Fibroblast of peridontal ligament (primary cell): ENCODE measurements at regions not wholly inside any gene's neighbourhood (a gene's known extent, or its start where the extent isn't known, plus 50 kb on each side); places are given as distances from the start of the nearest gene placed in this dataset.
"Not testable (repeated sequence)": the region's sequence is repeated elsewhere in the genome, so short reads cannot be mapped to it uniquely, and the experiment has no call there.

ENCODE experiments used
- DNase-seq: peaks from one replicate; pipeline ENCODE4 v3.0.0-alpha.2; 2010; ENCODE audit errors: extremely low read depth

DNA sequence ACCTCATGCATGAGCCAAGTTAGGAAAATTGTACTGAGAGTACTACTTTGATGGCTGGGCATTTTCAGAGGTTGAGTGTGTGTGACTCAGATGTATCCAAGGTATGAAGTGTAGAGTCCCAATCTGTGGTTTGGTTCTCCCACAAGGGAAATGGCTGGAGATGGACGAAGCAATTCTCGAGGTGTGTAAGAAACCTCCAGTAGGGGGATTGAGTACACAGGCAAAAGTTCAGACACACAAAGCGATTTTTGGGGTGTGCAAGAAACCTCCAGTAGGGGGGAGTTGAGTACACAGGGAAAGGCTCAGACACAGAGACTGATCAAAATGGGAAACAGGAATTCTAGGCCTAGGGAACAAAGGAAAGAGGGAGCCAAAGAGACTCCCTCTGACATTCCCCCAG is 1536.3 kb downstream of the FAM181B start:
- no peak for DNase-seq

DNA sequence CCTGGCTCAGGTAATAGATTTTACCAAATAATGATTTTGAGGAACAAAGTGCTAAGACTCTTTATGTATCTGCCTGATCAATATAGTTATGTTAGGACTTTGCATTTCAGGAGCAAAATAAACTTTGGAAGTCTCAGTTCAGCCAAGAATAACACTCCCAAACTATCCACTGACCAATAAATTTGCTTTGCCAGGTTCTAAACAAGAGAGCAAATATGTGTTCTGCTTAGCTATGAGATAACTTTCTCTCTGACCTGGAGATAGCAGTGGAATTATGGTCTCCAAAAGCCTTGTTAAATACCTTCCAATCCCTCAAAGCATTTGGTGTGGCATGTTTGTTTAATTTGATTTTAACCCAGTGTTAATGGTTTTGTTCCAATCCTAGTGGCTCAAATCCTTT is 1541.1 kb downstream of the FAM181B start:
- no peak for DNase-seq

DNA sequence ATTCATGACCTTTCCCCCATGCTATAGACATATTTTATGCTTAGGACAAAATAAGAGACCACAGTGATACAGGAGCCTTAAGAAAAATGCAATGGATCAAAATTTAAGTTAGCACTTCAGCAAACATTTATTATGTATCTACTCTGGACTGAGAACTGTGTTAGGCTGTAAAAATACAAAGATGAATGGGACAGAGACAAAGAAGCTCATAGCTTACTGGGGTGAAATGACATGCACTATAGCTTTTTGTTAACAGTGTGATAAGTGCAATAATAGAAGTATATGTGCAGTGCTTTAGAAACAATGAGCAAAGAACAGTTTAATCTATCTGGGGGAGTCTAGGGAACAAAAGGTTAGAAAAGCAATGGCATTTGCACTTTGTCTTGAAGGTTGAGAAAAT is 1543.1 kb downstream of the FAM181B start:
- DNase-seq, result no peak

DNA sequence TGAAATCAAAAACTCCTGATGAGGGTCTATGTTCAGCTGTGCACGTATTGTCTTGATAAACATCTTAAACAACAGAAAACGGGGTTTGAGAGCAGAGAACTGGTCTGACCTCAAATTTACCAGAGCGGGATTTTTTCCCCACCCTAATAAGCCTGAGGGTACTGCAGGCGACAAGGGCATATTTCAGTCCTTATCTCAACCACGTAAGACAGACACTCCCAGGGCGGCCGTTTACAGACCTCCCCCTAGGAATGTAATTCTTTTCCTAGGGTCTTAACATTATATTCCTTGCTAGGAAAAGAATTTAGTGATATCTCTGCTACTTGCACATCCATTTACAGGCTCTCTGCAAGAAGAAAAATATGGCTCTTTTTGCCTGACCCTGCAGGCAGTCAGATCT is 1546.6 kb downstream of the FAM181B start:
- DNase-seq, result not testable (repeated sequence)

DNA sequence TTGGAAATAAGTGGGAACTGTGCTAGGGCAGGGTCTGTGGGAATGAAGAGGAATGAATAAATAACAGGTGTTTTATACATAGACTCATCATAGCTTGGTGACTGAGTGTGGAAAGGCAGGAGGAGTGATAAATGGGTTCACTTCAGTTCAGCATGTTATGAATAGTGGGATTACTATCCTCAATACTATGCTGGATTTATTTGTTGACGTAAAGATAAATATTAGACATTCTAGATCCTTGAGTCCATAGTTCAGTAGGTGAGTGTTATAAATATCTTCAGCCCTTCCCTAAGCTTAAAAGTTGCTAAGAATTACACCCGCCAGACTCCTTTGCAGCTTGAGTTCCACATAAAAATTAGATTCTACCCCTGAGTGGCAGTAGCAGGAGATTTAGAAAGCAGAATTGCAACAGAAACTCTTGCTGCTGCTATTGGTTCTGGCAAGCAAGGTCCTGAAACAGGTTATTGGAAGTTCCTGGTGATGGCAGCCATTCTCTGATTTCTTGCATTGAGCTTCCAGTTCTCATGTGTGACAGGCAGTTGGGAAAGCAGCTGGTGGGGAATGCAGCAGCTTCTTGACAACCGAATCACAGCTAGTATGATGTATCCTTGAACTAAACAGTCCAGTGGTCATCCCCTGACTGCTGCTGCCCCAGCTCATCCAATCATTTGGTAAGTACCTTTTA is 1558.9 kb downstream of the FAM181B start:
- DNase-seq, result no peak

DNA sequence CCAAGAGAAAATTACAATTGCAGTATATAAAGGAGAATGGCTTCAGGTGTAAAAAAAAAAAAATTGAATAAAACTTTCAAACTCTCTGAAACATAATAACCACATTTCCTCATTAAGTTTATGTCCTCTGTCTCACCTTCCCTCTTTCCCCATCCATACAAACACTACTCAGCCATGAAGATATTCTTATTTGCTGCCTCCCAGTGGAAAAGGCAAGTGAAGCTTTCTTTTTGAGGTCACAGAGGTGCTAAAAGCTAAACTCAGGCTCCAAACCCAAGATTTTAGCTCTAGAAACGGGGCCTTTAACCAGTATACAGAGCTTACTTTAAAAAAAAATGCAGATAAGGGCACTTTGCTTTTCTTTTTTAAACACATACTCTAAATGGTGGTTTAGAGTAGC is 1568.5 kb downstream of the FAM181B start:
- no peak for DNase-seq

DNA sequence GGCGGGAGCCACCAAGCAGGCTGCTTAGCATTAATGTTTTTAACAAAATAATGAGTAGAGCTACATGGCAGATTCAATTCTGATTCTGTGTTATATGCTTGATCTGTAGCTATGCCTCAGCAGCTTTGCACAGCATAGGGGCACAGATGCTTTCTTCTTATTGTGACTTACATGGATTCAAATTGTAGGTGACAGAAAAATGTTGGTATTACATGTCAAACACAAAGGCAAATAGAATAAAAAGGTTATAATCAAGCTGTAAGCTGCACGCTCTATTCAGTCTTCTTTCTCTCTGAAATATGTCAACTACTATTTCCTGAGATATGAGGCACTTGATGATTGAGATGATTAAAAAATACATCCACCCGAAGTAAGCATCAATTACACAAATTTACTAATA is 1573.8 kb downstream of the FAM181B start:
- no peak for DNase-seq

DNA sequence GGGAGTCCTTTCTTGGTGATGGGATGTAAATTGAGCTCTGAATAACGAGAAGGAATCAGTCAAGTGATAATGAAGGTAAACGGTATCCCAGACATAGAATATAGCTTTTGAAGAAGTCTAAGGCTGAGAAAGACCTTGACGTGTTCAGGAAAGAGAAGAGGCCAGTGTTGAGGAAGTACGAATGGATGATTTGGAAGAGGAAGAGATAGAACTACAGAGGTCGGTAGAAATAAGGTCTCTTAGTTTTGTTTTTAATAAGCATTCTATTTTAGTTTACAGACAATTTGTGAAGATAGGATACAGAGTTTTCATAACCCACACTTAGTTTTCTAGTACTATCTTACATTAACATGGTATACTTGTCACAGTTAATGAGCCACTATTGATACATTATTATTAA is 1598.1 kb downstream of the FAM181B start:
- no peak for DNase-seq

DNA sequence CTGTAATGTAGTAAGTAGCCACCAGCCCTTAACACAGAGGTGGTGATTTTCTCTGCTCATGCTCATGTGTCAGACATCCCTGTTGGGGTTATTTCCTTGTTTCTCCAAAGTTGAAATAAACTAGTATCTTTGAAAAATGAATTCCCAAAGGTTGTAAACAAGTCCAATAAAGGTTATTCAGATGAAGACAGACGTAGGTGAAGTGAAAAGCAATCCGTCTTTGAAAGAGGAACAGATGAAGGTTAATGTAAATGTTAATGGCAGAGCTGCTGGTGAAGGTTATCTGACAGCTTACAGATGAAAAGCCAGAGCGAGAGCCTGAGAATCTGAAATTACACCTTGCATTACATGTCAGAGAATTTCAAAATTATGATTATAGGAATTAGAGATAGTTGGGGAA is 1604.0 kb downstream of the FAM181B start:
- no peak for DNase-seq

DNA sequence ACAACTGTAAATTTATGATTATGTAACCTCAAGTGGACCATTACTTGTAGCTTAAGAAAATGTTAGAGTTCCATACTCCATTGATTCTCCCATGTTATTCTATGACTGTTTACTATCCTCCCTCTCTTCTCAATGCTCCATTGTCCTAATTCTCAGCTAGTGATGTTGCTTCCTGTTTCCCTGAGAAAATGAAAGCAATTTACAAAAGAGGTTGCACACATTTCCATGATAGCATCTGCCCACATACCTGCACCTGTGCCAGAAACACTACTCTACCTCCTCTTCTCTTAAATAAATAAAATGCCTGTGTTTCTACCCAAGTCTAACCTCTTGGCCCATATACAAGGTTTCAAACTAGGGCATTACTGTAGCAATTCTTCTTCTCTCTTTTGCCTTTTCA is 1620.9 kb downstream of the FAM181B start:
- DNase-seq, result no peak

DNA sequence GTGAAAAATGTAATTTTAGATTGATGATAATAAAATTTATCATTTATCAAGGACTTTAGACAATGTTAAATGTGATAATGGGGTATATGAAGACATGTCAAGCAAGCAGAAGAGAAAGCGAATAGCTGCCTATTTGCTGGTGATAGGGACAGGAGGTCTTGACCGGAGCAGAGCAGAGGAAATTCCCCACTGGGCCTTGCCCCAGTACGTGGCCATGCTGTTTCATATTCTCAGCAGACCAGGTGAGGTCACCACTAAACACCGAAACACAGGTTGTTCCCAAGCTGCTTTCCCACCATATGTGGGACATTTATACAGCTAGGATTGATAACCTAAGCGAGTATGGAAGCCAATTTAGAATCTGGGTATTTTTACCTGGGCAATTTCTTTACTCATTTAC is 1629.6 kb downstream of the FAM181B start:
- DNase-seq, result no peak

DNA sequence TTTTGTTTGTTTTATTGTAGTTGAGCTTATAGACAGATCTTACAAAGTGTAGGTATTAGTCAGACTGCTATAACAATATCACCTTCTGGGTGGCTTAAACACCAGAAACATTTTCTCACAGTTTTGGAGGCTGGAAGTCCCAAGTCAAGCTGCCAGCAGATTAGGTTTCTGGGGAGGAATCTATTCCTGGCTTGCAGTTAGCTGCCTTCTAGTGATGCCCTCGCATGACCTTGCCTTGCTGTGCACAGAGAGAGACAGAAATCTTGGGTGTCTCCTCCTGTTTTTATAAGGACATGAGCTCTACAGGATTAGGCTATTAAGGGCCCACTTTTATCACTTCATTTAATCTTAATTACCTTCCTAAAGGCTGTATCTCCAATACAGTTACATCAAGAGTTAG is 1635.2 kb downstream of the FAM181B start:
- no peak for DNase-seq

DNA sequence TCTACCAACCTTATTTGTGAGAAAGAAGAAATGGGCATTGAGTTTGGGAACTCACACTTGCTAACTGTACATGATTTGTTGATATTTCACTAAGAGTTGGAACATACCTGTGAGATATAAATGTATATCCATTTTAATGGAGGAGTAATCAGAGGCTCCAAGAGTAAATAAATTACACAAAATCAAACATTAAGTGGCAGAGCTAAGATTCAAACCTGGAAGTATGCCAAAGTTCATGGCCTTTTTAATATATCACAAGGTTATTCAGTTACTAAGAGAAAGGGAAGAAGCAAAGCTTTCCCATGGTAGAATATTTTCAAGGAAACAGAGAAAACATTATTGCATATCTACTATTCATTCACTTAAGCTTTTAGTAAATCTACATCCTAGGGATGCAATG is 1641.1 kb downstream of the FAM181B start:
- DNase-seq, result no peak

DNA sequence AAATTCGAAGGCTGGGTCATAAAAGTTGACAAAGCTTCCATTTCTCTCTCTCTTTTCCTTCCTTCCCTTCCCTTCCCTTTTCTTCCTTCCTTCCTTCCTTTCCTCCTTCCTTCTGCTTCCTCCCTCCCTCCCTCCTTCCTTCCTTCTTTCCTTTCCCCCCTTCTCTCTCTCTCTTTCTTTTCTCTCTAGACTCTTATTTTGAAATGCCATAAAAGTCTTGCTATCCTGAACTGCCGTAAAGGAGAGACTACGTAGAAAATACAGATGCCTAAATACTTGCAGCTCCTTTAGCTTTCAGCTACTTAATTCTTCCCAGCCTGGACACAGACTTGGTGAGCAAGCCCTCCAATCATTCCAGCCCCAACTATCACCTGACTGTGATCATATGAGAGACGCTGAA is 1644.4 kb downstream of the FAM181B start:
- no peak for DNase-seq

DNA sequence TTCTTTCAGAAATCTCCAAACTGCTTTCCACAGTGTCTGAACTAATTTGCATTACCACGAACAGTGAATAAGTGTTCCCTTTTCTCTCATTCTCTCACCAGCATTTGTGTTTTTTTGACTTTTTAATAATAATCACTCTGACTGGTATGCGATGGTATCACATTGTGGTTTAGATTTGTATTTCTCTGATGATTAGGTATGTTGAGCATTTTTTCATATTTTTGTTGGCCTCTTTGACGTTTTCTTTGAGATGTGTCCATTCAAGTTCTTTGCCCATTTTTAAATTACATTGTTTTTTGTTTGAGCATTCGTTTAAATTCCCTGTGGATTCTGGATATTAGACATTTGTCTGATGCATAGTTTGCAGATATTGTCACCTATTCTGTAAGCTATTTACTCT is 1639.6 kb upstream of the TENM4 start:
- no peak for DNase-seq

DNA sequence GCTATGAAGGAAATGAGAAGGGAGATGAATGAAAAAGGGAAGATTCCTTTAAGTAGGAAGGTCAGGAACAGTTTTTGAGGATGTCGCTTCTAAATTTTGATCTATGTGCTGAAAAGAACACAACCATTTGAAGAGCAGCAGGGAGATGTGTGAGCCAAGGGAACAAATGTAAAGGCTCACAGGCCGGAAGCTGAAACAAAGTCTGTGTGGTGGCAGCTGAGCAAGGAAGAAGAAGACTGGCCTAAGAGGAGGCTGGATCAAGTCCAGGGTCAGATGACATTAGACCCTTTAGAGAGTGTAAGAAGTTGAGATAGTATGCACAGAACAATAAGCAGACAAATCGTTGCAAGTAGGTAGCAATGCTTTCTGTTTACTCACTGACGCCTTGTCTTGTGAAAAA is 1631.4 kb upstream of the TENM4 start:
- DNase-seq, result no peak

DNA sequence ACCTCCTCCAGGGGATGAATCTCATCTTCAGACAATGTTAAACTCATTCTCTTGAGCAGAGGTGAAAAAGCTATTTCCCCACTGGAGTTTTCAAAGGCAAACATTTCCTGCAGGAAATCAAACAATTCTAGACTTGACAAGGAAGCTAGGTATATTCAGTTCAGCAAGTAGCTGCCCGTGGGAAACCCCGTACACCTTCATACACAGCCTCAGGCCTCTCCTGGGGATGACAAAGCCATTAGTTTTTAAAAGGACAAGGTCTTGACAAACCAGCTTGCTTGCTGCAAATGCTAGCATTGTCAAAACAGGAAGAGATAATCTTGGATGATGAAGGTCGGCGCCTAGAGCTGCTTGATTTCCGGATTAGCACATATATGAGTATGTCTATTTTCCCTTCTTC is 1630.8 kb upstream of the TENM4 start:
- no peak for DNase-seq

DNA sequence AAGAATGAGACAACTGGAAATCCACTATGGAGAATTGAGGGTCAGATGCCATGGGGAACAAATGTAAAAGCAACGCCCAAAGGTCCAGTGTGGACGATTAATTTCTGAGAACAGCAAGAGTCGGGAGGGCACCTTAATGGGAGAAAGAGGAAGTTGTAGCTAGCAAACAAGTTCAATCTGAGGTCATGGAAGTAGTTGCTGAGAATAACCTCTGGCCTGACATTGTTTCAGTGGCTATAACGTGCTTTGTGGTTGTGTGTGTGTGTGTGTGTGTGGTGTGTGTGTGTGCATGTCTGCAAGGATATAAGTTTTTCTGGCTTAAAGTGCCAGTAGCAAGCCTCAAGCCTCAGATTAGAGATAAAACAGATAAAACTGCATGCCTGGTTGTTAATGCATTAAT is 1630.1 kb upstream of the TENM4 start:
- DNase-seq, result no peak

DNA sequence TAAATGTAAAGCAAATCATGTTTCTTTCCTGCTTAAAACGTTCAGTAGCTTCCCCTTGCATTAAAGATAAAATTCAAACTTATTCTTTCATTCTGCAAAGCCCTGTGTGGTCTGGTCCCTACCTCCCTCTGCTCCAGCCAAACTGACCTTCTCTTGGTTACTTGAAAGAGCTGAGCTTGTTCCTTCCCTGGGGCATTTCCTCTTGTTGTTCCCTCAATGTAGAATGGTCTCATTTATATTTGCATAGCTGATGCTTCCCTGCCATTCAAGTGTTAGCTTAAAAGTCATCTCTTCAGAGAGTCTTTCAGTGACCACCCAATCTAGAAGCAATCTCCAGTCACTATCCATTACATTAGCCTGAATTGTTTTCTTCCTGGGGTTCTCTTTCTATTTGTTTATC is 1618.5 kb upstream of the TENM4 start:
- DNase-seq, result no peak

DNA sequence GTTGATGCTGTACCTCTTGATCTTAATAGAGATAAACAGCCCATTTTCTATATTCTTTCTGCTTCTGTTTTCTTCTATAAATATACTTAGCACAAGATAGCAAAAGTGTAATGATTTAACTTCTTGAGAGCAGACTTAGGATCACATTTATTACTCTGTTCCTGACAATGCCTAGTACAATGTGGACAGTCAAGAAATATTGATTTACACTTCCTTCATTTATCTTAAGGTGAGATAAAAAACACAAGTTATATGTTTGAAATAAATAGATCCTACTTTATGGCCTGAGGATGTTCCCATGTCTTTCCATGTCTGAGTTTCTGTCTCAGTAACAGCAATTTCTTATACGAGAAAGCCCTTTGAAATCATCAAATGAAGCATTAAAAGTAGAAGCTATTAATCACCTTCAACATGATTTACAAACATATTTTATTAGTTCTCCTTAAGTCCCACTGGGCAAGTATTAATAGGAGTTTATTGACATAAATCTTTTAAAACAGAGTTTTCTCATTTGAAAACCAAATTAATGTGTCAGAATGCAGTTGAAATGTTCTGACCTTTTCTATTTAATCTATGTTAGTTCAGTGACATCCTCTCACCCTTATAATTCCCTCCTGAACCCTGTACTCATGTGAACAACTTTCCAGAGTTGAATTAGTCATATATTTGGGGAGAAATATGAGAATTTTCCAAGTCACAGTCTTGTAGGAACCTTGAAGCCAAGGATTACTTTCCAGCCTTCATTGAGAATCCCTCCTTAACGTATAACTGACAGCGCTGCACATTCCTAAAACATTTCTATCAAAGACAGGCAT is 1611.7 kb upstream of the TENM4 start:
- DNase-seq, result no peak

DNA sequence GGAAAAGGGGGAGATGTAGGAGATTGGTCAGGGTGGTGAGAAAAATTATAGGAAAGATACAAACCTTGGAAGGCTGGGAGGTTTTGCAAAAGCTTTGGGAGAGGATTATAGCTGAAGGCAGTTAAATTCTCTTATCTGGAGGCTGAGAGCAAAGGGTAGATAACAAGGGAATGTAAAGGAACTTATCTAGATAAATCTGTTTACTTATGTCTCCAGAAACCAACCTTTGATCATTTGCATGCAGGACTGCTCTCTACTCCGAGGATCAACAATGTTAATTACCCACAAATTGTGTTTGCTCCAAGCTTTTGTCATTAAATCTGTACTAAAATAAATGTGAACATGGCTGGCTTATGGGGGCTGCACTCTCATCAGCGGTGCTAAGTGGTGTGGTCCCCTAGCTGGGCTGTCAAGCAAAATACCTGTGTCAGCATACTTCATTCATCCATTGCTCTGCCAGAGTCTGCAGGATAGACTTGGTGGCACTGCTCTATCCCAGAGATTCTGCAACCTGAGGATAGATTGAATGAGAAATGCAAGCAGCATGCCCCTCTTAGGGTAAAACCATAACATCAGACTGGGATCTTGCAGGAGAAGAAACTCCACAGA is 1599.2 kb upstream of the TENM4 start:
- no peak for DNase-seq

DNA sequence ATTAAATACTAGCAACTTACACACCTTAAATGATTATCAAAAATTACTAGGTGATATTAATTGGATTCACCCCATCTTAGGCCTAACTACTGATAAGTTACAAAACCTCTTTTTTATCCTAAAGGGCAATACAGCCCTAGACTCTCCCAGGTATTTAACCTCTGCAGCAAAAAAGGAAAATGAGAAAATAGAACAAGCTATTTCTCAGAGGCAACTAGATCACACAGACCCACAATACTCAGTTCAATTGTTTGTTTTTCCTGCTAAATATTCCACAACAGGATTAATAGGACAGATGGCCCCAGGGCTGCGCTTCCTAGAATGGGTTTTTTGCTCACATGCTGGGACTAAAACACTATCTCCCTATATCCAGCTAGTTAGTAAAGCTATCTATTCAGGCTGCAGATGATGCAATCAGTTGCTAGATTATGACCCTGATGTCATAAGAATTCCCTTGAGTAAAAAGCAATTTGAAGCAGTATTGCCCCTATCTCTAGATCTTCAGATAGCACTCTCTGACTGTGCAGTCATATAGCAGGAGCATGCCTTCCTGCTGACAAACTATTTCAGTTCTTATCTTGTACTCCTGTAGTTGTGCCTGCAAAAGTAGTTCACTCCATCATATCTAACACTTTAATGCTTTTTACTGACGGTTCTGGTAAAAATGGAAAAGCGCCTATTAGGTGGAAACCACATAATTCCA is 1595.5 kb upstream of the TENM4 start:
- no peak for DNase-seq
